Choroid plexus epithelial cell (primary cell): ENCODE measurements at regions not wholly inside any gene's neighbourhood (a gene's known extent, or its start where the extent isn't known, plus 50 kb on each side); places are given as distances from the start of the nearest gene placed in this dataset.

Experiments
- DNase-seq: peaks from one replicate; pipeline ENCODE4 v3.0.0-alpha.2; 2010; ENCODE audit warnings: low read depth
- H3K4me3 ChIP-seq: 2 replicates; pipeline ENCODE4 v1.5.1; 2011; ENCODE audit warnings: low read depth, mild to moderate bottlenecking, control low read depth, low read length, moderate library complexity
- CTCF ChIP-seq: conservative IDR thresholded peaks from 2 replicates; pipeline ENCODE4 v1.5.1; 2011; ENCODE audit warnings: low read depth, mild to moderate bottlenecking, control low read depth, inconsistent platforms, low read length, moderate library complexity

- no peak for DNase-seq
- no peak overlapping the region for H3K4me3 ChIP-seq
- no peak for TF ChIP-seq CTCF
These were observed 65.2 kb downstream of the OTX2 start for GRCh38 chr14:56745097-56745496.

DNA sequence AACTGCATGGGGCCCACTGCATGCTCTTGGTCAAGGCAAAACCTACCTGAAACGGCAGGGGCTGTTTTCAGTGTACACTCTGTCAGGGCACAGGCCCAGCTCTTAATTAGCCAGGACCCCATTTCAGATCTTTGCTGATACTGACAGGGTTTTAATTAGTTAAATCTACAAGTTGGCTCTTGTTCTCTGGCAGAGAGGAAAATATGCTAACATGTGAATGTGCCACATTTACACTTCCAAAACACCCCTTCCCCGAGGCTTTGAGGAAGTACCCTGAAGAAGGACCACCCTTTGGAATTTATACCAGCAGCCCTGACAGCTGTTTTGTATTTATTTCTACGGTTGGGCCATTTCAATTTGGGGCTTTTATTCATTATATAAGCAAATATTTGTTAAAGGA is 66.3 kb downstream of the OTX2 start:
- DNase-seq = no peak
- H3K4me3 ChIP-seq = no peak overlapping the region
- no peak for TF ChIP-seq CTCF

- H3K4me3 ChIP-seq = no peak overlapping the region
- no peak for TF ChIP-seq CTCF
- no peak for DNase-seq
These were observed 67.8 kb downstream of the OTX2 start for GRCh38 chr14:56742391-56742878.

- no peak for TF ChIP-seq CTCF
- DNase-seq = no peak
- H3K4me3 ChIP-seq = no peak overlapping the region
These were observed 69.0 kb downstream of the OTX2 start for GRCh38 chr14:56741325-56741724.

DNA sequence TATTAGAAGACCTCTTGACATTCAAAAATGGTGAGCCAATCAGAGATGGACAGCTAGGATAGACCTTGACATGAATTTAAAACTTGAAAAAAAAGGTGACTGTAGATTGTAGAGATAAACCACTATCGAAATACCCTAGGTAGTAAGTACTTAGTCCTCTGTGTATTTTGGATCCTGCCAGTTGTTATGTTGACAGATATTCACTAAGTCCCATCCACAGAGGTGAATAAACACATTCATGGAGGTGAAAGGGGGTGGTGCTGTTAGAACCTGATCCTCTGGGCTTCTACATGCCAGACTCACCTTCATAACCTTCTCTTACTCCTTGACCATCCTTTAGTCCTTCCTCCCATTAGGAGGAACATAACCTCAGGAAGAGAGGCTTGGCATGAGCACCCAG is 72.3 kb downstream of the OTX2 start:
- no peak for TF ChIP-seq CTCF
- no peak overlapping the region for H3K4me3 ChIP-seq

DNA sequence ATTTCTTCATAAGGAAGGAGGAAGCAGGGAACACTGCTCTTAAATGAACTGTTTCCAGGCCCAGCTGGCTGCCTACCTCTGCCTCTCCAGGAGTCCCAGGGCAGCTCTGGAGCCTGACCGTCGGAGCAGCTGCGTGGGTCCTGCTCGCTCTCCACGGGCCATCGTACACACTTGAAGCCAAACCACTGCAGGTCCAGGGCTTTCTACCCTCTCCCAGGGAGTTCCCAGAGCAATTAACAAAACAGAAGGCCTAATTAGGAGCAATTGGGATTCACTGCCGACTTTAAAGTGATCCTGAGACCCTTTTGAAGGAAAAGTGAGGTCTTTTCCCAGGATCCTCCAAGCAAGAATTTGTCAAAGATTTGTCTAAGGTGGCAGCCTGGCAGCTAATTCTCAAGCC is 76.9 kb downstream of the OTX2 start:
- TF ChIP-seq CTCF = no peak
- no peak for DNase-seq
- H3K4me3 ChIP-seq = no peak overlapping the region

More for the DNA sequence above, 72.3 kb downstream of the OTX2 start:
- DNase-seq = no peak

DNA sequence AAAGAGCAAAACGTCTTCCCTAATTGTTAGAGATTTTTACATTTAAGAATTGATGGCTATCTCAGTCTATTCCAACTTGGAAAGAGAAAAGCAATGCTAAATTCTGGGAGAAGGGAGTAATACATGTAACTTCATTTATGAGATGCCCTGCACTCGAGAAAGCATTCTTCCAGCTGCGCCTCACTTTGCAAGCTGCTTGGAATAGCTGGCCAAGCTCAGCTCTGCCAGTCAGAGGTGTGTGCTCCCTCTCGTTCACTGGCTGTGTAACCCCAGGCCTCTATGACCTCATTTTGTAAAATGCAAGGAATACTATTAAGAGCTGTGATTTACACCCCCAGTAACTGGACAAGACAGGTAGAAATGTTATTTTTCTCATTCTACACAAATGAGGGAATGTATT is 79.1 kb downstream of the OTX2 start:
- no peak for TF ChIP-seq CTCF
- no peak for DNase-seq
- no peak overlapping the region for H3K4me3 ChIP-seq
